ENCODE measurements at regions not wholly inside any gene's neighbourhood (a gene's known extent, or its start where the extent isn't known, plus 50 kb on each side); places are given as distances from the start of the nearest gene placed in this dataset.
A peak's percentile ranks its signal among the peaks of the same experiment; 100 is the strongest.

DNA sequence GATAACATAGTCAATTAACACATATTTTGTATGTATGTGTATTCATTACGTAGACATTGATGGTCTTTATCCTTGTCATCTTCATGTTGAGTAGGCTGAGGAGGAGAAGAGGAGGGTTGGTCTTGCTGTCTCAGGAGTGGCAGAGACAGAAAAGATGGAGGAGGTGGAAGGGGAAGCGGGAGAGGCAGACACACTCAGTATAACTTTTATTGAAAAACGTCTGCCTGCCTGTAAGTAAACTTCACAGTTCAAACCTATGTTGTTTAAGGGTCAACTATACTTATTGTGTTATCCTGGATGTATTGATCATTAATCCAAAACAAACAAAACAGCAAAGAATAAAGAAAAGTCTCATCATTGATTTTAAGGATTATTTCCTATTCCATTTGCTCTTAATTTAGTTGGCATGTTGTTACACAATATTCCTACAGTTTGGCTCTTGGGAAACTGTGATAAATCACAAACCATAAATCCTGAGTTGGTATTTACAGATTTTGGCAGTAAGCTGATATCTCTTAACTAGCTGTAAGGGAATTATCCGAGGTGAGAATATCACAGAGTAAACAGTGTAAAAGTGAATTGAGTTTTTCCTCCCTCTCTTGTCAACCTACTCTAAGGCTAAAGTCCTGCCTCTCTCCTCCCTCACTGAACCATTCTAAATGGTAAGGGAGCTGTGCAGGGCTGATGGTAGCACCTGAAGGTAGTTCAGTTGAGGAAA lies 487.2 kb downstream of the SPATA31D1 start:
- intact Hi-C loops (cut with DNase I): no loop called here
- H3K36me3 ChIP-seq: no peaks in the 10 kb centered on the region
- no peak overlapping the region for H3K4me3 ChIP-seq
- no peaks in the 10 kb centered on the region for H3K9me3 ChIP-seq
- DNase-seq: no peak
- no peak overlapping the region for H3K27ac ChIP-seq
- no peaks in the 10 kb centered on the region for H3K4me1 ChIP-seq
- TF ChIP-seq POLR2AphosphoS5 (IDR thresholded peaks at IDR 0.05) (no peak), EP300 (IDR thresholded peaks at IDR 0.05) (no peak), POLR2A (IDR thresholded peaks at IDR 0.05) (no peak), CTCF (IDR thresholded peaks at IDR 0.05) (no peak)
- H3K27me3 ChIP-seq: no peaks in the 10 kb centered on the region
- WGBS, 2 donors: 20 to 65% methylated on average over 4 of the region's 4 CpGs

GRCh38 chr9:82480921-82481320 lies 492.3 kb downstream of the SPATA31D1 start:
- H3K9me3 ChIP-seq: no peaks in the 10 kb centered on the region
- no peak overlapping the region for H3K27ac ChIP-seq
- DNase-seq: no peak
- no peak for TF ChIP-seq POLR2A (IDR thresholded peaks at IDR 0.05)
- TF ChIP-seq EP300 (IDR thresholded peaks at IDR 0.05): no peak
- TF ChIP-seq CTCF (IDR thresholded peaks at IDR 0.05): no peak
- no peak for TF ChIP-seq POLR2AphosphoS5 (IDR thresholded peaks at IDR 0.05)
- H3K4me1 ChIP-seq: no peaks in the 10 kb centered on the region
- no peaks in the 10 kb centered on the region for H3K36me3 ChIP-seq
- no peaks in the 10 kb centered on the region for H3K27me3 ChIP-seq
- no peak overlapping the region for H3K4me3 ChIP-seq
- intact Hi-C loops (cut with DNase I): no loop called here
- 23 to 53% methylated on average over 2 of the region's 2 CpGs for WGBS, 2 donors

DNA sequence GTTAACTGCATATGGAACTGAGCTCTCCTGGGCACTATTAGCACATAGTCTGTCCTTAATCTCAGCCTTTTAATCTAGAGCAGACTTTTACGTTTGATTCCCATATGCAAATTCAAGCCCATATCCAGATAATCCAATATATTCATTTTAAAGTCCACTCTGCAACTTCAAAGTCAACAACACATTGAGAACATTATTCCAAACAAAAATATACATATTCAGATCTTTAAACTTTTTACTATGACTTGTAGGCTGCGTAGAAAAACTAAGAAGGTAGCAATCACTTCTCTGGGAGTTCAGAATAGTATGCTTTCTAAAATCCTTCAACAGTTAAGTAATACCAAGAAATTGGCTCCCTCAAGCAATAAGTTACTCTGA lies 499.4 kb downstream of the SPATA31D1 start:
- intact Hi-C loops (cut with DNase I): no loop called here
- WGBS, 2 donors: 87 to 89% methylated on average over 2 of the region's 2 CpGs
- no peak for DNase-seq
- Histone ChIP-seq H3K4me3 (no peak overlapping the region), H3K4me1 (peaks cover 0 to 21% (median 14%) of the 10 kb centered on the region in 4 donors), H3K9me3 (no peaks in the 10 kb centered on the region), H3K36me3 (no peaks in the 10 kb centered on the region), H3K27me3 (no peaks in the 10 kb centered on the region), H3K27ac (peak overlapping the region in 1 of 4 donors; percentile 54)
- TF ChIP-seq POLR2A (IDR thresholded peaks at IDR 0.05) (no peak), EP300 (IDR thresholded peaks at IDR 0.05) (no peak), CTCF (IDR thresholded peaks at IDR 0.05) (no peak), POLR2AphosphoS5 (IDR thresholded peaks at IDR 0.05) (no peak)

GRCh38 chr9:82488313-82489200 lies 500.0 kb downstream of the SPATA31D1 start:
- no peak for DNase-seq
- 60 to 66% methylated on average over 8 of the region's 8 CpGs for WGBS, 2 donors
- intact Hi-C loops (cut with DNase I): no loop called here

GRCh38 chr9:82489201-82489821 lies 500.7 kb downstream of the SPATA31D1 start:
- no peaks in the 10 kb centered on the region for H3K36me3 ChIP-seq
- H3K4me1 ChIP-seq: peaks cover 0 to 21% (median 14%) of the 10 kb centered on the region in 4 donors
- WGBS, 2 donors: 69 to 75% methylated on average over 5 of the region's 5 CpGs
- H3K9me3 ChIP-seq: no peaks in the 10 kb centered on the region
- no peak for DNase-seq
- H3K27ac ChIP-seq: peak overlapping the region in 3 of 4 donors; percentile 23 to 54 (median 34)
- H3K4me3 ChIP-seq: no peak overlapping the region
- no peaks in the 10 kb centered on the region for H3K27me3 ChIP-seq
- intact Hi-C loops (cut with DNase I): no loop called here
- TF ChIP-seq POLR2AphosphoS5 (IDR thresholded peaks at IDR 0.05) (peak in 1 of 4 donors; percentile 30), POLR2A (IDR thresholded peaks at IDR 0.05) (no peak)

More at GRCh38 chr9:82488313-82489200, 500.0 kb downstream of the SPATA31D1 start:
- H3K36me3 ChIP-seq: no peaks in the 10 kb centered on the region
- TF ChIP-seq POLR2A (IDR thresholded peaks at IDR 0.05): no peak
- TF ChIP-seq POLR2AphosphoS5 (IDR thresholded peaks at IDR 0.05): peak in 2 of 4 donors; percentile 12 to 31
- peak overlapping the region; percentile 9 to 54 (median 28) for H3K27ac ChIP-seq
- no peaks in the 10 kb centered on the region for H3K27me3 ChIP-seq
- H3K4me1 ChIP-seq: peaks cover 0 to 21% (median 14%) of the 10 kb centered on the region in 4 donors
- no peak overlapping the region for H3K4me3 ChIP-seq
- no peaks in the 10 kb centered on the region for H3K9me3 ChIP-seq
